ENCODE measurements at regions not wholly inside any gene's neighbourhood (a gene's known extent, or its start where the extent isn't known, plus 50 kb on each side); places are given as distances from the start of the nearest gene placed in this dataset.

GRCh38 chr2:120439637-120440384 is 93.9 kb downstream of the INHBB start:
- TF ChIP-seq CTCF (IDR thresholded peaks at IDR 0.05; ENCODE audit: insufficient read depth, missing control alignments) = no peak
- FAIRE-seq = no peak
- DNase-seq (ENCODE audit: insufficient read length, low spot score) = no peak

- no peak for DNase-seq (ENCODE audit: insufficient read length, low spot score)
- no peak for FAIRE-seq
- TF ChIP-seq CTCF (IDR thresholded peaks at IDR 0.05; ENCODE audit: insufficient read depth, missing control alignments) = no peak
Observed at GRCh38 chr2:120440521-120441350, 94.8 kb downstream of the INHBB start.

GRCh38 chr2:120441351-120441700 is 95.4 kb downstream of the INHBB start:
- no peak for FAIRE-seq

GRCh38 chr2:120441744-120442471 is 96.0 kb downstream of the INHBB start:
- no peak for FAIRE-seq
- DNase-seq (ENCODE audit: insufficient read length, low spot score) = no peak
- no peak for TF ChIP-seq CTCF (IDR thresholded peaks at IDR 0.05; ENCODE audit: insufficient read depth, missing control alignments)

More at GRCh38 chr2:120441351-120441700, 95.4 kb downstream of the INHBB start:
- TF ChIP-seq CTCF (IDR thresholded peaks at IDR 0.05; ENCODE audit: insufficient read depth, missing control alignments) = no peak
- no peak for DNase-seq (ENCODE audit: insufficient read length, low spot score)

GRCh38 chr2:120442541-120442922 is 96.6 kb downstream of the INHBB start:
- FAIRE-seq = no peak
- no peak for DNase-seq (ENCODE audit: insufficient read length, low spot score)
- no peak for TF ChIP-seq CTCF (IDR thresholded peaks at IDR 0.05; ENCODE audit: insufficient read depth, missing control alignments)

- no peak for TF ChIP-seq CTCF (IDR thresholded peaks at IDR 0.05; ENCODE audit: insufficient read depth, missing control alignments)
- no peak for DNase-seq (ENCODE audit: insufficient read length, low spot score)
- FAIRE-seq = no peak
Observed at GRCh38 chr2:120442923-120443571, 97.1 kb downstream of the INHBB start.
